SK-N-SH (cell line): ENCODE measurements at regions not wholly inside any gene's neighbourhood (a gene's known extent, or its start where the extent isn't known, plus 50 kb on each side); places are given as distances from the start of the nearest gene placed in this dataset.

ENCODE experiments used
- CTCF ChIP-seq: fragments of 200-600 bp; sonication (generic); IDR thresholded peaks from 2 replicates; pipeline ENCODE4 v1.6.1; 2017; ENCODE audit warnings: antibody characterized with exemption, mild to moderate bottlenecking, moderate library complexity
- EZH2phosphoT487 ChIP-seq: fragments of 200-600 bp; sonication (generic); IDR thresholded peaks from 2 replicates; pipeline ENCODE4 v1.6.1; 2017; ENCODE audit warnings: low read depth, mixed run types, mild to moderate bottlenecking, antibody characterized with exemption, moderate library complexity, borderline replicate concordance
- JUND ChIP-seq: IDR thresholded peaks from 2 replicates; pipeline ENCODE4 v1.4.0; 2012
- MAX ChIP-seq: IDR thresholded peaks from 2 replicates; pipeline ENCODE4 v1.4.0; 2012; ENCODE audit warnings: low read depth
- PBX3 ChIP-seq: IDR thresholded peaks from 2 replicates; pipeline ENCODE4; 2012
- POLR2AphosphoS5 ChIP-seq: IDR thresholded peaks from 2 replicates; pipeline ENCODE4 v1.6.1; 2012; ENCODE audit warnings: low read depth, low read length
- REST ChIP-seq: IDR thresholded peaks from 2 replicates; pipeline ENCODE4 v1.6.1; 2012; ENCODE audit warnings: mild to moderate bottlenecking, low read depth, low read length, moderate library complexity
- SMC3 ChIP-seq: IDR thresholded peaks from 2 replicates; pipeline ENCODE4 v1.6.1; 2012; ENCODE audit warnings: low read depth, low read length, improper control_type of control experiment
- TAF1 ChIP-seq: IDR thresholded peaks from 2 replicates; pipeline ENCODE4 v1.6.1; 2012; ENCODE audit warnings: low read depth, mild to moderate bottlenecking, low read length, moderate library complexity, borderline replicate concordance
- YY1 ChIP-seq: IDR thresholded peaks from 2 replicates; pipeline ENCODE4 v1.4.0; 2012; ENCODE audit warnings: low read depth, mild to moderate bottlenecking

GRCh38 chr2:145374165-145374564, 854.2 kb upstream of the ZEB2 start:
- TF ChIP-seq REST (no peak), CTCF (no peak), MAX (no peak), PBX3 (no peak), EZH2phosphoT487 (no peak), YY1 (no peak), SMC3 (no peak), POLR2AphosphoS5 (no peak), JUND (no peak), TAF1 (no peak)
